ENCODE measurements at regions not wholly inside any gene's neighbourhood (a gene's known extent, or its start where the extent isn't known, plus 50 kb on each side); places are given as distances from the start of the nearest gene placed in this dataset.
"Not testable (repeated sequence)": the region's sequence is repeated elsewhere in the genome, so short reads cannot be mapped to it uniquely, and the experiment has no call there.

GRCh38 chr4:69344786-69345185 lies 64.5 kb downstream of the UGT2B28 start:
- H3K27ac ChIP-seq (ENCODE audit: extremely low read depth, low read depth, low read length); H3K36me3 ChIP-seq (ENCODE audit: control insufficient read depth in 2 of 2, insufficient read depth in 1 of 2, low read length in 2 of 2); POLR2A ChIA-PET; H3K4me3 ChIP-seq (ENCODE audit: low read depth, low read length); H3K4me1 ChIP-seq (ENCODE audit: control insufficient read depth, insufficient read depth, low read length); CTCF ChIA-PET; H3K9me3 ChIP-seq (ENCODE audit: control insufficient read depth, insufficient read depth, low read depth, low read length): not testable (repeated sequence)

DNA sequence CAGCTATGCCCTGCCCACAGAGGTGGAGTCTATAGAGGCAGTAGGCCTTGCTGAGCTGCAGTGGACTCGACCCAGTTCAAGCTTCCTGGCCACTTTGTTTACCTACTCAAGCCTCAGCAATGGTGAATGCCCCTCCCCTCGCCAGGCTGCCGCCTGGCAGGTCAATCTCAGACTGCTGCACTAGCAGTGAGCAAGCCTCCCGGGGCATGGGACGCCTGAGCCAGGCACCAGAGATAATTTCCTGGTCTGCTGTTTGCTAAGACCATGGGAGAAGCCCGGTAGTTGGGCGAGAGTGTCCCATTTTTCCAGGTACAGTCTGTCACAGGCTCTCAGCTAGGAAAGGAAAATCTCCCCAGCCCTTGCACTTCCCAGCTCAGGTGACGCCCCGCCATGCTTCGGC lies 68.5 kb downstream of the UGT2B28 start:
- H3K4me3 ChIP-seq (ENCODE audit: low read depth, low read length); H3K9me3 ChIP-seq (ENCODE audit: control insufficient read depth, insufficient read depth, low read depth, low read length); CTCF ChIA-PET; POLR2A ChIA-PET; H3K4me1 ChIP-seq (ENCODE audit: control insufficient read depth, insufficient read depth, low read length); H3K36me3 ChIP-seq (ENCODE audit: control insufficient read depth in 2 of 2, insufficient read depth in 1 of 2, low read length in 2 of 2); H3K27ac ChIP-seq (ENCODE audit: extremely low read depth, low read depth, low read length): not testable (repeated sequence)

DNA sequence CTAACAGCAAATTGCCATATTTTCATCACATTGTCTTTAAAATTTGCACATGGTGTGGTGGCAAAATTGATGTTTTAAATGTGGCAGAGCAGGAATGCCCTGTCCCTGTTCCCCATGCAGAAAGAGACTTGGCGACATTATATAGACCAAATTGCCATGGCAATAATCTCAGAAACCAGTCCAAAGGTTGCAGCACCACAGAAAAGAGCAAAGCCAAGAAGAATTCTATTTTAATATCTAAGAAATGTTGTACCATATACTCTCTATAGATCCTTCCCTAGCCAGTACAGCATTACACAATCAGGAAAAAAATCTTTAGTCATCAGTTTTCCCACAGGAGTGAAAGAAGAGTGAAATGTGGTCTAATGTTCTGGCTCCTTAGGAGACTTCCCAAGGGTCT lies 80.0 kb downstream of the UGT2B28 start:
- TF ChIP-seq GFI1B (tag by site-specific recombination; IDR thresholded peaks at IDR 0.05) (no peak), ZNF768 (tag by site-specific recombination; IDR thresholded peaks at IDR 0.05) (no peak), TCF7L2 (IDR thresholded peaks at IDR 0.05; ENCODE audit: borderline replicate concordance, low read depth, low read length) (no peak), ZEB2 (tag by site-specific recombination; IDR thresholded peaks at IDR 0.05) (no peak), ZNF48 (tag by site-specific recombination; IDR thresholded peaks at IDR 0.05) (no peak)
- Histone ChIP-seq H3K36me3 (ENCODE audit: control insufficient read depth in 2 of 2, insufficient read depth in 1 of 2, low read length in 2 of 2) (no peaks in the 10 kb centered on the region), H3K4me1 (ENCODE audit: control insufficient read depth, insufficient read depth, low read length) (no peaks in the 10 kb centered on the region), H3K27ac (ENCODE audit: extremely low read depth, low read depth, low read length) (no peak overlapping the region), H3K4me3 (ENCODE audit: low read depth, low read length) (no peak overlapping the region), H3K9me3 (ENCODE audit: control insufficient read depth, insufficient read depth, low read depth, low read length) (no peaks in the 10 kb centered on the region)
- ChIA-PET CTCF (no interaction called here), POLR2A (no interaction called here)

DNA sequence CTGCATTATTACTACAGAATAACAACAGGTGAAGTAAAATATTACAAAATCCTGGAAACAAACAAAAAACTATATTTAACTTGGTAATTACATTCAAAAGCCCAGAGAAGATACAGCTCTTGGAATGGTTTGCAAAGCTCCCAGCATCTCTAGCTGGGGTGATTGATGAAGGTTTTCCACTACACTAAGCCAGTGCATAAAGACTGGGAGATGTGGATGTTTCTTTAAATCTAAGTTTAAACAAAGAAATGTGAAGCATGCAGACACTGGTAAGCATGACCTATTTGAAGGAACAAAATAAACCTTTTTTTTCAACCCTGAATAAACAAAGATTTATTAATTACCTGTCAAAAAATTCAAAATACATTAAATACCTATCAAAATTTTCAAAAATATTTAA lies 80.5 kb downstream of the UGT2B28 start:
- H3K4me3 ChIP-seq (ENCODE audit: low read depth, low read length); H3K9me3 ChIP-seq (ENCODE audit: control insufficient read depth, insufficient read depth, low read depth, low read length); CTCF ChIA-PET; H3K27ac ChIP-seq (ENCODE audit: extremely low read depth, low read depth, low read length); POLR2A ChIA-PET; H3K4me1 ChIP-seq (ENCODE audit: control insufficient read depth, insufficient read depth, low read length); H3K36me3 ChIP-seq (ENCODE audit: control insufficient read depth in 2 of 2, insufficient read depth in 1 of 2, low read length in 2 of 2): not testable (repeated sequence)

- H3K36me3 ChIP-seq (ENCODE audit: control insufficient read depth in 2 of 2, insufficient read depth in 1 of 2, low read length in 2 of 2): no peaks in the 10 kb centered on the region
- ChIA-PET POLR2A (no interaction called here), CTCF (no interaction called here)
- no peaks in the 10 kb centered on the region for H3K4me1 ChIP-seq (ENCODE audit: control insufficient read depth, insufficient read depth, low read length)
- H3K9me3 ChIP-seq (ENCODE audit: control insufficient read depth, insufficient read depth, low read depth, low read length): no peaks in the 10 kb centered on the region
- no peak for TF ChIP-seq ZBTB44 (tag by site-specific recombination; IDR thresholded peaks at IDR 0.05)
- no peak for TF ChIP-seq ZNF645 (tag by site-specific recombination; IDR thresholded peaks at IDR 0.05)
- TF ChIP-seq ZNF114 (tag by site-specific recombination; IDR thresholded peaks at IDR 0.05): no peak
- TF ChIP-seq GFI1B (tag by site-specific recombination; IDR thresholded peaks at IDR 0.05): no peak
- TF ChIP-seq ZNF768 (tag by site-specific recombination; IDR thresholded peaks at IDR 0.05): no peak
- no peak for TF ChIP-seq ZNF488 (tag by site-specific recombination; IDR thresholded peaks at IDR 0.05)
- no peak for TF ChIP-seq ZBTB21 (tag by site-specific recombination; IDR thresholded peaks at IDR 0.05)
- no peak for TF ChIP-seq ZNF658 (tag by site-specific recombination; IDR thresholded peaks at IDR 0.05)
- TF ChIP-seq GLIS2 (tag by site-specific recombination; IDR thresholded peaks at IDR 0.05): no peak
- TF ChIP-seq ZNF792 (tag by site-specific recombination; IDR thresholded peaks at IDR 0.05): no peak
- no peak for TF ChIP-seq ZNF311 (tag by site-specific recombination; IDR thresholded peaks at IDR 0.05; ENCODE audit: borderline replicate concordance)
- no peak overlapping the region for H3K4me3 ChIP-seq (ENCODE audit: low read depth, low read length)
- no peak overlapping the region for H3K27ac ChIP-seq (ENCODE audit: extremely low read depth, low read depth, low read length)
These were observed 82.1 kb downstream of the UGT2B28 start for GRCh38 chr4:69362351-69362750.

DNA sequence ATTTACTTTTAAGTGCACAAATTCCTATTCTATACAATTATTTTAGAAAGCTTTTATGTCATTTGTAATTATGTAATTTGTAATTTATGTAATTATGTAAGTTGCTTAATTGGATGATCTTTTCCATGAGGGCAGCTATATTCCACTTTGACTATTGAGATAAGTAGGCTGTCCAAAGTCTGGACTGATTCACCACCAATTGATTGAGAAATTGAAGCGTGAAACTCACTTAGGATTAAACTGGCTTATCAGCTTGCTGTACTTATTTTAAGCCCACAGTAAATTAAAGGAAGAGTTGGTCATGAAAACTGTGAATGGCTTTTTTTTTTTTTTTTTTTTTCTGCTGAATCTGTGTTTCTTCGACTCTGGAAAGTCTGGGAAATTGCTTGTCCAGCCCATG lies 87.4 kb downstream of the UGT2B28 start:
- H3K4me3 ChIP-seq (ENCODE audit: low read depth, low read length); CTCF ChIA-PET; H3K9me3 ChIP-seq (ENCODE audit: control insufficient read depth, insufficient read depth, low read depth, low read length); H3K4me1 ChIP-seq (ENCODE audit: control insufficient read depth, insufficient read depth, low read length); POLR2A ChIA-PET; H3K36me3 ChIP-seq (ENCODE audit: control insufficient read depth in 2 of 2, insufficient read depth in 1 of 2, low read length in 2 of 2); H3K27ac ChIP-seq (ENCODE audit: extremely low read depth, low read depth, low read length): not testable (repeated sequence)
